Activated T-helper 1 cell treated with anti-CD3 and anti-CD28 coated beads, Interleukin-12 subunit alpha, Interleukin-12 subunit beta, Interleukin-2, Interleukin-4 antibody, amounts not matched to agents 30 ng/mL and 10 ng/mL and 1 ng/mL, durations not matched to agents 14 hours and 24 hours and 36 hours (primary cell): ENCODE measurements at regions not wholly inside any gene's neighbourhood (a gene's known extent, or its start where the extent isn't known, plus 50 kb on each side); places are given as distances from the start of the nearest gene placed in this dataset.

Experiments
- DNase-seq: peaks from one replicate; pipeline ENCODE4 v3.0.0; 2021; ENCODE audit warnings: low spot score
- H3K27ac Mint-ChIP-seq: one replicate; pipeline ENCODE4 v1.8.0; 2021; ENCODE audit warnings: mild to moderate bottlenecking, mixed read lengths
- H3K27me3 Mint-ChIP-seq: one replicate; pipeline ENCODE4 v1.8.0; 2022; ENCODE audit warnings: mild to moderate bottlenecking, moderate library complexity, mixed read lengths; ENCODE audit not compliant: insufficient read depth
- H3K36me3 Mint-ChIP-seq: one replicate; pipeline ENCODE4 v1.8.0; 2021; ENCODE audit warnings: low read depth, mixed read lengths
- H3K4me1 Mint-ChIP-seq: one replicate; pipeline ENCODE4 v1.8.0; 2021; ENCODE audit warnings: low read depth, mixed read lengths
- H3K4me3 Mint-ChIP-seq: one replicate; pipeline ENCODE4 v1.8.0; 2021; ENCODE audit warnings: mild to moderate bottlenecking, moderate library complexity, mixed read lengths
- H3K9me3 Mint-ChIP-seq: one replicate; pipeline ENCODE4 v1.8.0; 2021; ENCODE audit warnings: mixed read lengths
- intact Hi-C: fragments of 100-400 bp; cut with micrococcal nuclease; formaldehyde crosslinking; loops from one replicate; pipeline ENCODE4 v1.15.1; 2024

DNA sequence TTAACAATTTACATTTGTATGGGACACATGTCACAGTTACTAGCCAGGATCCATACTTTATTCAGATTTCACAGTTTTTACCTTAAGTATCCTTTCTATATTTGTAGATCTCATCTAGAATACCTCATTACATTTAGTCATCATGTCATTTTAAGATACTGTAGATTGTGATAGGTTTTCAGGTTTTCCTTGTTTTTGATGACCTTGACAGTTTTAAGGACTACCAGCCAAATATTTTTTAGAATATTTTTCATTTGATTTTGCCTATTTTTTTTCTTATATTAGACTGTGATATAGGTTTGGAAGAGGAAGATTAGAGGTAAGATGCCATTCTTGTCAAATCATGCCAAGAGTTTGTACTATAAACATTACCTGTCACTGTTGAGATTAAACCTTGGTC lies 460.3 kb downstream of the ANKRD7 start:
- H3K27me3 Mint-ChIP-seq, result no peaks in the 10 kb centered on the region
- H3K4me3 Mint-ChIP-seq, result no peak overlapping the region
- no peaks in the 10 kb centered on the region for H3K36me3 Mint-ChIP-seq
- no peak overlapping the region for H3K27ac Mint-ChIP-seq
- no peak for DNase-seq
- intact Hi-C loops, result no loop called here
- no peaks in the 10 kb centered on the region for H3K9me3 Mint-ChIP-seq
- no peaks in the 10 kb centered on the region for H3K4me1 Mint-ChIP-seq

DNA sequence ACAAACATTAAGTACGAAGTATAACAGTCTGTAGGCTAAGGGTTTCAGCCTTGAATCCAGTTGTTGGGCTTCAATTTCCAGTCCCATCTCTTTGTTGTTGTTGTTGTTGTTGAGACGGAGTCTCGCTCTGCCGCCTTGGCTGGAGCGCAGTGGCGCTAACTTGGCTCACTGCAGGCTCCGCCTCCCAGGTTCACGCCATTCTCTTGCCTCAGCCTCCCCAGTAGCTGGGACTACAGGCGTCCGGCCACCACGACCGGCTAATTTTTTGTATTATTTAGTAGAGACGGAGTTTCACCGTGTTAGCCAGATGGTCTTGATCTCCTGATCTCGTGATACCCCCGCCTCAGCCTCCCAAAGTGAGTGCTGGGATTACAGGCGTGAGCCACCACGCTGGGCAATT lies 464.9 kb downstream of the ANKRD7 start:
- DNase-seq, result no peak
- no peaks in the 10 kb centered on the region for H3K9me3 Mint-ChIP-seq
- no peaks in the 10 kb centered on the region for H3K4me1 Mint-ChIP-seq
- H3K4me3 Mint-ChIP-seq, result no peak overlapping the region
- no peaks in the 10 kb centered on the region for H3K36me3 Mint-ChIP-seq
- H3K27ac Mint-ChIP-seq, result no peak overlapping the region
- intact Hi-C loops, result no loop called here
- no peaks in the 10 kb centered on the region for H3K27me3 Mint-ChIP-seq

DNA sequence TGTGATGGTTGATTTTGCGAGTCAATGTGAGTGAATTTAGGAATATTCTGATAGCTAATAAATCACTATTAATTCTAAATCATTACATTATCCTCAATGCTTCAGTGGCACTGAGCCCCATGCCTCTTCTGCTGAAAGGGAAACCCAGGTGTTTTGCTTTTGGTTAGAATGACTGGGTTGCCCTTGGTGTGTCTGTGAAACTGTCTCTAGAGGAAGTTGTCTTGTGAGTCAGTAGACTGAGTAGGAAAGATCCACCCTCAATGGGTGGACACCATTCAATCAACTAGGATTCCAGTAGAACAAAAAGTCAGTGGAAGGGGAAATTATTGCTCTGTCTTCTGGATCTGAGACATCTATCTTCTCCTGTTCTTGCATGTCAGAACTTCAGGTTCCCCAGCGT lies 472.4 kb downstream of the ANKRD7 start:
- Mint-ChIP-seq H3K9me3 (peaks cover 2% of the 10 kb centered on the region), H3K27ac (no peak overlapping the region), H3K36me3 (no peaks in the 10 kb centered on the region), H3K4me3 (no peak overlapping the region), H3K4me1 (no peaks in the 10 kb centered on the region), H3K27me3 (no peaks in the 10 kb centered on the region)
- no peak for DNase-seq
- intact Hi-C loops, result no loop called here

DNA sequence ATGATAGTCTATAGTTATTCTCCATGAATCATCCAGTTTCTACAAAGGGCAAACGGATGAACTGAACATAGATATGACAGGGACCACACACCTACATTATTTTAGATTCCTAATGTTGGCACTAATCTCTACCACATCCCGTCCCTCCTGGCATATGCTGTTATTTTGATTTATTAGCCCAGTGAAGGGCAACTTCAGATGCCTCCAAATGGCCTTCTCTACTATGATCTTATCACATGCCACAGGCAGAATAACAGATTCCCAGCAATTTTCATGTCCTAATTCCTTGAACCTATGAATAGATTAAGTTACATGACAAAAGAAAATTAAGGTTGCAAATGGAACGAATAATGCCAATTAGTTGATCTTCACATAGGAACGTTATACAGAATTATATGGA lies 474.7 kb downstream of the ANKRD7 start:
- intact Hi-C loops, result no loop called here

DNA sequence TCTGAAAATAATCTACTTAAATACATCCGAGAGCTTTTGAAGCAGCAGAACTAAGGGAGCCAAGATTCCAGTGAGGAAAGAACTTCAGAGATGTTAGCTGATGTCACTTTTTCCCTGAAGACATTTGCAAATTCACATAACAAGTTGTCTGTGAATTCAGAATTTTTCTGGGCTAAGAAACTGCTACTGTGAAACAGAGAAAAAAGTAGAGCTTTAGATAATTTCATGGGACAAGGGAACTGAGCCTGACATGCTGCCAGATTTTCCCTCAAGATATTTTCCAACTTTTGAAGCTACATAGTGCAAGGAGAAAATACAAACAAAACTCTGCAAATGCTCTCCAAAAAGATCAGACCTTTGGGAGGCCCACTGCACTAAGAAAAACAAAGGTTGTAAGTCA lies 484.2 kb downstream of the ANKRD7 start:
- no peak for DNase-seq
- no peaks in the 10 kb centered on the region for H3K27me3 Mint-ChIP-seq
- H3K36me3 Mint-ChIP-seq, result no peaks in the 10 kb centered on the region
- no peaks in the 10 kb centered on the region for H3K9me3 Mint-ChIP-seq
- no peaks in the 10 kb centered on the region for H3K4me1 Mint-ChIP-seq
- intact Hi-C loops, result no loop called here
- H3K4me3 Mint-ChIP-seq, result no peak overlapping the region
- no peak overlapping the region for H3K27ac Mint-ChIP-seq

More for the DNA sequence above, 474.7 kb downstream of the ANKRD7 start:
- no peak for DNase-seq
- Mint-ChIP-seq H3K27me3 (no peaks in the 10 kb centered on the region), H3K36me3 (no peaks in the 10 kb centered on the region), H3K9me3 (peaks cover 2% of the 10 kb centered on the region), H3K27ac (no peak overlapping the region), H3K4me1 (no peaks in the 10 kb centered on the region), H3K4me3 (no peak overlapping the region)

DNA sequence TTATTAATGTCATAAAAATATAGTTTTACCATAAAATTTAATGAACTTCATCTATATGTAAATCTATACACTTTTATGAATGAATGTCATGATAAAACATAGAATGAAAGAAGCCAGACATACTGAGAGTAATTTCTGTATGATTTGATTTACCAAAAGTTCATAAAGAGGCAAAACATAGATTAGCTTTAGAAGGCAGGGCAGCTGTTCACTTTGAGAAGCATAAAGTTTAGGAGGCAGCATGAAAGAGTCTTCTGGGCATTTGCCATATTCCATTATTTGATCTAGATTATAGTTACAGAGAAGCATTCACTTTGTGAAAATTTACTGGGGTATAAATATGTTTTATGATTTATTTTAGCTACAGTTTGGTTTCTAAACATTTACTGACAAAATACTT lies 487.2 kb downstream of the ANKRD7 start:
- H3K27me3 Mint-ChIP-seq, result no peaks in the 10 kb centered on the region
- DNase-seq, result no peak
- no peak overlapping the region for H3K4me3 Mint-ChIP-seq
- H3K9me3 Mint-ChIP-seq, result no peaks in the 10 kb centered on the region
- H3K36me3 Mint-ChIP-seq, result no peaks in the 10 kb centered on the region
- H3K4me1 Mint-ChIP-seq, result no peaks in the 10 kb centered on the region
- intact Hi-C loops, result no loop called here
- H3K27ac Mint-ChIP-seq, result no peak overlapping the region

DNA sequence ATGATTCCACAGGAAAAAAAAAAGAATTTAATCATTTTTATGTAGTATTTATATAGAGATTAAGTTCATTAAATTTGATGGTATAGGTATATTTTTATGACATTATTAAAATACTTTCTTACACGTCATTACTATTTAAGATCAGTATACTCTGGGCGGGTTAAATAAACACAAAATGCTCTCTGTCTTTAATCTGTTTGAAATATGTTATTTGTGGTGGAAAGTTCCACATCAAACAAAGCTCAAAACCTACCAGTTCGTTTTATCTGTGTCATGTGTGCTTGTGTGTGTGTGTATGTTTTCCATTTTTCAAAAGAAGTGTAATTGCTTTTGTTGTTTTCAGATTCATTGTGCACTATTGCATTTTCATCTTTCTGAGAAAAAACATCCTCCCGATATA lies 488.5 kb downstream of the ANKRD7 start:
- no peaks in the 10 kb centered on the region for H3K4me1 Mint-ChIP-seq
- DNase-seq, result no peak
- H3K36me3 Mint-ChIP-seq, result no peaks in the 10 kb centered on the region
- H3K27me3 Mint-ChIP-seq, result no peaks in the 10 kb centered on the region
- intact Hi-C loops, result no loop called here
- no peak overlapping the region for H3K4me3 Mint-ChIP-seq
- no peaks in the 10 kb centered on the region for H3K9me3 Mint-ChIP-seq
- no peak overlapping the region for H3K27ac Mint-ChIP-seq

DNA sequence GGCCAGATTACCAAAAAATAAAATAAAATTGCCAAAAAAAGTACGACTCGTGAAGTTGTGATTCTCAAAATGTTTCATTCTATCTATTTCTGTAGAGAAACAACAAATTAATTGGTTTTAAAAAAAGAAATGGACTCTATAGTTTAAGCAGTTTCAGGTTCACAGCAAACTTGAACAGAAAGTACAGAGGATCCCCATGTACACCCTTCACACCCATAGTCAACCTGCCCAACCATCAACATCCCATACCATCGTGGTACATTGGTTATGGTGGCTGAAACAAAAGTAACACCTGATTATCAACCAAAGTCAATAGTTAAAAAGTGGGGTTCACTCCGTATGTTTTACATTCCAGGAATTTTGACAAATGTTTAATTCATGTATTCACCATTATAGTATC lies 496.1 kb downstream of the ANKRD7 start:
- no peak overlapping the region for H3K4me3 Mint-ChIP-seq
- H3K27me3 Mint-ChIP-seq, result no peaks in the 10 kb centered on the region
- no peak for DNase-seq
- intact Hi-C loops, result no loop called here
- H3K4me1 Mint-ChIP-seq, result no peaks in the 10 kb centered on the region
- no peaks in the 10 kb centered on the region for H3K36me3 Mint-ChIP-seq
- H3K27ac Mint-ChIP-seq, result no peak overlapping the region
- H3K9me3 Mint-ChIP-seq, result no peaks in the 10 kb centered on the region

DNA sequence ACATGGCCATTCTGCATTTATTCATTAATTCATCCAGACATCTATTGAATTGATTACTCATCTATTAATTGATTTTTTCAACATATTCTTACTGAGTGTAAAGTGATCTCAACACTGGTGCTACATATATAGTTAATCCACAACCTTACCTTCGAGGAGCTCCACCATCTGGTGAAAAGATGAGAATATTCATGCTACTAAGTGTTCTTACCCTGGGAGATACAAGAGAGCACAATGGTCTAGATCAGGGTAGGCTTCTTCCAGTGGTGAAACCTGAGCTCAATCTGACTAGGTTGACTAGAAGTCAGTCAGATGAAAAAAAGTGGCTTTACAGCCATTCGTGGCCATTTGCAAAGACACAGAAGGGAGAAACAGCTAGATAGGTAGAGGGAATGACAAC lies 507.4 kb downstream of the ANKRD7 start:
- H3K27ac Mint-ChIP-seq, result no peak overlapping the region
- H3K27me3 Mint-ChIP-seq, result no peaks in the 10 kb centered on the region
- no peak overlapping the region for H3K4me3 Mint-ChIP-seq
- intact Hi-C loops, result no loop called here
- peaks cover 5% of the 10 kb centered on the region for H3K9me3 Mint-ChIP-seq
- DNase-seq, result no peak
- H3K36me3 Mint-ChIP-seq, result no peaks in the 10 kb centered on the region
- no peaks in the 10 kb centered on the region for H3K4me1 Mint-ChIP-seq

DNA sequence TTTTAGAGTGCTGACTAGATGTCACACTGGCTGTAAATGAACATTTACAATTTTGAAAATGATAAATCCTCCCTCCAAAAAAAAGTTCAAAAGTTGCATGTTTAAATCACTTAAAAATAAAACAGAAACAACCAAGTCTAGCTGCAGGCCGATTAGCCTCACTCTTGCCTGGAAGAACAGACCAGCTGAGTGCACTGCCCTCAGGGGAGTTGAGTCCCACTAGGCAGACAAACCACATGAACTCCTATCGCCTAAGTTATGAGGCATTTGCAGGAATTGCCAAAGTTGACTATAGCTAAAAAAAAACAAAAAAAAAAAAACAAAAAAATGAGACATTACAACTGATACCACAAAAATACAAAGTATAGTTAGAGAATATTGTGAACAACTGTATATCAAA lies 510.0 kb downstream of the ANKRD7 start:
- Mint-ChIP-seq H3K4me1 (no peaks in the 10 kb centered on the region), H3K27me3 (no peaks in the 10 kb centered on the region), H3K4me3 (no peak overlapping the region), H3K9me3 (no peaks in the 10 kb centered on the region), H3K27ac (no peak overlapping the region), H3K36me3 (no peaks in the 10 kb centered on the region)
- intact Hi-C loops, result no loop called here
- DNase-seq, result no peak

DNA sequence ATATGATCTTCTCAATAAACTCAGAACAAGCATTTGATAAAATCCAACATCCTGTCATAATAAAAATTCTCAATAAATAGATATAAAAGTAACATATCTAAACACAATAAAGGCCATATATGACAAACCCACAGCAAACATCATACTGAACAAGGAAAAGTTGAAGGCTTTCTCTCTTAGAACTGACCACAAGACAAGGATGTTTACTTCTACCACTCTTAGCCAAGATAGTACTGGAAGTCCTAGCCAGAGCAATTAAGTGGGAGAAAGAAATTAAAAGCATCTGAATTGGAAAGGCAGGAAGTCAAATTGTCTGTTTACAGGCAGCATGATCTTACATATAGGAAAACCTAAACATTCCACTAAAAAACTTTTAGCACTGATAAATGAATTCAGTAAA lies 510.9 kb downstream of the ANKRD7 start:
- H3K27me3 Mint-ChIP-seq, result no peaks in the 10 kb centered on the region
- DNase-seq, result no peak
- H3K27ac Mint-ChIP-seq, result no peak overlapping the region
- intact Hi-C loops, result no loop called here
- H3K4me3 Mint-ChIP-seq, result no peak overlapping the region
- no peaks in the 10 kb centered on the region for H3K9me3 Mint-ChIP-seq
- no peaks in the 10 kb centered on the region for H3K4me1 Mint-ChIP-seq
- no peaks in the 10 kb centered on the region for H3K36me3 Mint-ChIP-seq

DNA sequence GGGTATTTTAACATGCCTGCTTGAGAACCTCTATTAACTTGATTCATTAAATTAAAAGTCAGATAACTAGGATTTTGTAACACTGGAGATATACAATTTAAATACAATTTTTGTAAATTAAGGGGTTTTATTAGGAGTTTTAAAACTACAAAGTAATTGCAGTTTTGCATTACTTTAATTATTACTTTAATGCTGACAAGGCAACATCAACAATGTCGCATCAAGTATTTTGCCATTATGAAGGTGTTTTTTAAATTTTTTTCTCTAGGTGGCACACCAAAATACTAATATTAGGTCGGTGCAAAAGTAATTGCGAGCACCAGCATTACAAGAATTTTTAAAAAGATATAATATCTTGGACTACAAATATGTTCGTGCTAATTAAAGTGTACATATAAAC lies 513.4 kb downstream of the ANKRD7 start:
- Mint-ChIP-seq H3K4me3 (no peak overlapping the region), H3K9me3 (no peaks in the 10 kb centered on the region), H3K27ac (no peak overlapping the region), H3K27me3 (no peaks in the 10 kb centered on the region), H3K4me1 (no peaks in the 10 kb centered on the region), H3K36me3 (no peaks in the 10 kb centered on the region)
- intact Hi-C loops, result no loop called here
- no peak for DNase-seq

DNA sequence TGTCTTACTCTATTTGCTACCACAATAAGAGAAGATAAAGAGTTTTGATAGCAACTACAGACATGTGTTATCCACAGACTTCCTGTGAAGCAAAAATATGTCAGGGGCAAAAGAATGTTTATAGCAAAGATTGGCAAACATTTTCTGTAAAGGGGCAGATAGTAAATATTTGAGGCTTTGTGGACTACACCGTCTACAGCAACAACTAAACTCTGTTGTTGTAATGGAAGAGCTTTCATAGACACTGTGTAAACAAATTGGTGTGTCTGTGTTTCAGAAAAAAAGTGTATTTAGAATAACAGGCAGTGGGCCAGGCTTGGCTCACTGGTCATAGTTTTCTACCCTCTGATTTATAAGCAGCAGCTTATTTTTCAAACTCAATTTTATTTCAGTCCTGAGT lies 521.4 kb downstream of the ANKRD7 start:
- Mint-ChIP-seq H3K9me3 (no peaks in the 10 kb centered on the region), H3K4me1 (no peaks in the 10 kb centered on the region), H3K4me3 (no peak overlapping the region), H3K27me3 (no peaks in the 10 kb centered on the region), H3K36me3 (no peaks in the 10 kb centered on the region), H3K27ac (no peak overlapping the region)
- no peak for DNase-seq
- intact Hi-C loops, result no loop called here

DNA sequence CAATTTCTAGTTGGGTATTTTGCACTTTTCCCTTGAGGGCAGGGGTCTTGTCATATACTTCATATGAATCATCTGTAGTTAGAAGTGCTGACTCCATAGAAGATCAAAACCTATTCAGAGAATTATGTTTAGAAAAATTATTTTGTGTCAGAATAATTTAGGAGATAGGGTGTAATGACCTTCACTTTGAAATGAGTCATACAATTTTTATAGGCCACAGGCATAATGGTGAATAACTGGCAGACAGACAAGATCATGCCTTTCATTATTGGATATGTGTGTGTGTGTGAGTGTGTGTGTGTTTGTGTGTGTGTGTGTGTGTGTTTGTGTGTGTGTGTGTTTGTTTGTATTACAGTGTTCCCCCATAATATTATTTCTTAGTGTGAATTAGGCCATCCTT lies 523.0 kb downstream of the ANKRD7 start:
- Mint-ChIP-seq H3K27me3 (no peaks in the 10 kb centered on the region), H3K4me3 (no peak overlapping the region), H3K36me3 (no peaks in the 10 kb centered on the region), H3K27ac (no peak overlapping the region), H3K4me1 (no peaks in the 10 kb centered on the region), H3K9me3 (no peaks in the 10 kb centered on the region)
- intact Hi-C loops, result no loop called here
- no peak for DNase-seq
